T-helper 2 cell treated with Interferon-gamma antibody and Interleukin-4, amounts not matched to agents 5 μg/mL and 100 μg/mL, for 36 hours (primary cell): ENCODE measurements at regions not wholly inside any gene's neighbourhood (a gene's known extent, or its start where the extent isn't known, plus 50 kb on each side); places are given as distances from the start of the nearest gene placed in this dataset.

Source experiments
- DNase-seq: peaks from one replicate; pipeline ENCODE4 v3.0.0; 2021; ENCODE audit warnings: low spot score
- H3K27ac Mint-ChIP-seq: one replicate; pipeline ENCODE4 v1.8.0; 2021; ENCODE audit warnings: mild to moderate bottlenecking, mixed read lengths
- H3K27me3 Mint-ChIP-seq: one replicate; pipeline ENCODE4 v1.8.0; 2021; ENCODE audit warnings: low read depth, mixed read lengths
- H3K36me3 Mint-ChIP-seq: one replicate; pipeline ENCODE4 v1.8.0; 2021; ENCODE audit warnings: low read depth, mixed read lengths
- H3K4me1 Mint-ChIP-seq: one replicate; pipeline ENCODE4 v1.8.0; 2021; ENCODE audit warnings: low read depth, mixed read lengths
- H3K4me3 Mint-ChIP-seq: one replicate; pipeline ENCODE4 v1.8.0; 2022; ENCODE audit warnings: mild to moderate bottlenecking, moderate library complexity, mixed read lengths
- H3K9me3 Mint-ChIP-seq: one replicate; pipeline ENCODE4 v1.8.0; 2021; ENCODE audit warnings: mixed read lengths

DNA sequence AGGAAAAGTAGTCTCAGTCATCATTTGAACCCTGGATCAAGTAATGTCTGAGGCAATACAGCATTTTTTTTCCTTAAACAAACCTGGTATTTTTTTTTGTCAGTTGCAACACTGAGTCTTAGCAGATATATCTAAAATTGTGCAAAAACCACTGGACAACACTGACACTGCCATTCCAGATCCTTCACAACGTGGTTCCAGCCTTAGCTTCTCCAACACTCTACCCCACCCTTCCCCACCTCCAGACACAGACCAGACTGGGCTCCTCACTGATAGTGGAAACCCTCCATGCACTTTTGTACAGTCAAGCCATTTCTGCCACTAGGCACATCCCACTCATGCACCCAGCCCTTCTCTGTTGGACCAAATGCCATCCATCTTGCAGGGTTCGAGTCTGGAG lies 199.6 kb upstream of the CTNNB1 start:
- H3K4me3 Mint-ChIP-seq: no peak overlapping the region
- DNase-seq: no peak
- H3K4me1 Mint-ChIP-seq: no peaks in the 10 kb centered on the region
- no peaks in the 10 kb centered on the region for H3K9me3 Mint-ChIP-seq
- no peaks in the 10 kb centered on the region for H3K36me3 Mint-ChIP-seq
- no peak overlapping the region for H3K27ac Mint-ChIP-seq
- peaks cover 8% of the 10 kb centered on the region for H3K27me3 Mint-ChIP-seq

DNA sequence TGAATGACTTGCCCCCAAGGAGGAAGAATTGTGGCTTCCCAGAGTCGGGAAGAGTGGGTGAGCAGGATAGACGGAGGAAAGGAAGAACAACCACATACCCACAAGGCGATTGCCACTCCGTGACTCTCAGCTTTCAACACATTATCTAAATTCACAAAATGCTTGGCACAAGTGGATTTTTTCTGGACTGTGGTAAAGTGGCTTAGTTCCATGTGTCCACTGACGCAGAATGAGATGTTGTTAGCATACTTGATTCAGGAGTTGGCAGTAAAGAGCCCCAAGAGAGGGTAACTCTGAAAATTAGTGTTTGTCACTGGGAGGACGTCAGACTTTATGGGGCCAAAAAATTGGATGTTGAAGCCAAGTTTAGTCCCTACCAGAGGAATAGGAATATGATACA lies 198.8 kb upstream of the CTNNB1 start:
- H3K4me3 Mint-ChIP-seq: no peak overlapping the region
- H3K27me3 Mint-ChIP-seq: peaks cover 8% of the 10 kb centered on the region
- no peak overlapping the region for H3K27ac Mint-ChIP-seq
- H3K9me3 Mint-ChIP-seq: no peaks in the 10 kb centered on the region
- no peaks in the 10 kb centered on the region for H3K36me3 Mint-ChIP-seq
- DNase-seq: no peak
- H3K4me1 Mint-ChIP-seq: no peaks in the 10 kb centered on the region

DNA sequence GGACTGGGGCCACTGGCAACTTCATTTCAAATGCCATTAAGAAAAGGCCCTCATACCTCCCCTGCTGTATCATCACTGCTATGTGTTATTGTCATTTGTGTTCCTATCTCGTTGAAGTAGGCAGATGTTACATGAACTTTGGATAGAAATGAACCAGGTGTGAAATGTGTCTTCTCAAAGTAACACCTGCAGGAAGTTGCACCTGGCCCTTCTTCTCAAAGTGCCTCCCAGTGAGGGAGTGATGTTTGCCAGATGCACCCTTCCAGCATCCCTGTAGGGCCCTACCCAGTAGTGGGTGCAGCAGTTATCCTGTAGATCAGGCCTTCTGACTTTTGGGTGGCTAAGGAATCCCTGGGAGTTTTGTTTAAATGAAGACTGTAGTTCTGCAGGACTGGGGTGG lies 197.7 kb upstream of the CTNNB1 start:
- no peak for DNase-seq
- no peak overlapping the region for H3K4me3 Mint-ChIP-seq
- H3K27ac Mint-ChIP-seq: no peak overlapping the region
- H3K27me3 Mint-ChIP-seq: peaks cover 8% of the 10 kb centered on the region
- H3K4me1 Mint-ChIP-seq: no peaks in the 10 kb centered on the region
- no peaks in the 10 kb centered on the region for H3K36me3 Mint-ChIP-seq
- no peaks in the 10 kb centered on the region for H3K9me3 Mint-ChIP-seq

GRCh38 chr3:41002104-41002503 lies 197.2 kb upstream of the CTNNB1 start:
- H3K27ac Mint-ChIP-seq: no peak overlapping the region
- no peak overlapping the region for H3K4me3 Mint-ChIP-seq
- H3K36me3 Mint-ChIP-seq: no peaks in the 10 kb centered on the region
- peaks cover 4% of the 10 kb centered on the region for H3K9me3 Mint-ChIP-seq
- no peak for DNase-seq
- H3K4me1 Mint-ChIP-seq: no peaks in the 10 kb centered on the region
- H3K27me3 Mint-ChIP-seq: peaks cover 8% of the 10 kb centered on the region

DNA sequence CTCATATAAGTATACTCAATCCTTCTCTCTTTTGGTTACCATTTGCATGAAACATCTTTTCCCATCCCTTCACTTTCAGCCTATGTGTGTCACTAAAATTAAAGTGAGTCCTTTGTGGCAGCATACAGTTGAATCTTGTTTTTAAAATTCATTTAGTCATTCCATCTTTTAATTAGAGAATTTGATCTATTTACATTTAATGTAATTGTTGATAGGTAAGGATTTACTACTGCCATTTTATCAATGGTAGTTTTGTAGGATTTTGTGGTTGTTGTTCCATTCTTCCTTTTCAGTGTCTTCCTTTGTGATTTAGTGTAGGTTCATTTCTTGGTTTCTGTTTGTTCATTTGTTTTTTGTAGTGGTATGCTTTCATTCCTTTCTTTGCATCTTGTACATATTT lies 191.9 kb upstream of the CTNNB1 start:
- no peak for DNase-seq
- Mint-ChIP-seq H3K27me3 (peaks cover 7% of the 10 kb centered on the region), H3K4me3 (no peak overlapping the region), H3K36me3 (no peaks in the 10 kb centered on the region), H3K27ac (no peak overlapping the region), H3K9me3 (peaks cover 18% of the 10 kb centered on the region), H3K4me1 (no peaks in the 10 kb centered on the region)

DNA sequence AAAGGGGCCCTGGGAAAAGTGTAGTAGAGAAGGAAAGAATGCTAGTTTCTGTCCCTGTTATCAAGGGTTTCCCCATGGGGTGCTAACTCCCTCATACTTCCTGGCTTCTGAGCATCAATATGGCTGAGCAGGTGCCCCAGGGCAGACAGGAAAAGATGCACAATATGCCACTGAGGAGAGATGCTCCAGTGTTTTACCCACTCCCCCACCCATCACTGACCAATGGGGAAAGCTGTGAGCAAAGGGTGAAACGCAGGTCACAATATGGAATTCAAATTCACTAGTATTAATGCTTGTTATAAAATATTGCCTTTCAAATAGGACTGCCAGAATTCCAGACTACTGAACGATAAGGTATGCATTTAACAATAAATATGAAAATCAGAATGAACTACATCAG lies 187.5 kb upstream of the CTNNB1 start:
- H3K27me3 Mint-ChIP-seq: no peaks in the 10 kb centered on the region
- H3K9me3 Mint-ChIP-seq: peaks cover 17% of the 10 kb centered on the region
- H3K4me3 Mint-ChIP-seq: no peak overlapping the region
- DNase-seq: no peak
- no peak overlapping the region for H3K27ac Mint-ChIP-seq
- no peaks in the 10 kb centered on the region for H3K4me1 Mint-ChIP-seq
- H3K36me3 Mint-ChIP-seq: no peaks in the 10 kb centered on the region

DNA sequence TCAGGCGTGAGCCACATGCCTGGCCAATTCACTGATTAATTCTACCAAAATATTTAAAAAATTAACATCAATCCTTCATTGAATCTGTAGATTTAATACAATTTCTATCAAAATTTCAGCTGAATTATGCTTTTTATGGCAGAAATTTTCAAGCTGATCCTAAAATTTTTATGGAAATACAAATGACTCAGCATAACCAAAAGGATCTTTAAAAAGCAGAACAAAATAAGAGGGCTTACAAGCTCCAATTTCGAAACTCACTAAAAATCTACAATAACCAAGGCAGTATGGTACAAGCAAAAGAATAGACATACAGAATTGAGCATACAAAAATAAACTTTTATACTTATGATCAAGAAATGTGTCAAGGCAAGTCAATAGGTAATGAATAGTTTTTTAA lies 180.4 kb upstream of the CTNNB1 start:
- Mint-ChIP-seq H3K27ac (no peak overlapping the region), H3K27me3 (no peaks in the 10 kb centered on the region), H3K9me3 (no peaks in the 10 kb centered on the region), H3K36me3 (no peaks in the 10 kb centered on the region), H3K4me3 (no peak overlapping the region), H3K4me1 (no peaks in the 10 kb centered on the region)
- no peak for DNase-seq

GRCh38 chr3:41024031-41024836 lies 175.1 kb upstream of the CTNNB1 start:
- no peaks in the 10 kb centered on the region for H3K36me3 Mint-ChIP-seq
- DNase-seq: no peak
- no peaks in the 10 kb centered on the region for H3K4me1 Mint-ChIP-seq
- no peaks in the 10 kb centered on the region for H3K27me3 Mint-ChIP-seq
- no peak overlapping the region for H3K27ac Mint-ChIP-seq
- H3K4me3 Mint-ChIP-seq: no peak overlapping the region
- no peaks in the 10 kb centered on the region for H3K9me3 Mint-ChIP-seq

DNA sequence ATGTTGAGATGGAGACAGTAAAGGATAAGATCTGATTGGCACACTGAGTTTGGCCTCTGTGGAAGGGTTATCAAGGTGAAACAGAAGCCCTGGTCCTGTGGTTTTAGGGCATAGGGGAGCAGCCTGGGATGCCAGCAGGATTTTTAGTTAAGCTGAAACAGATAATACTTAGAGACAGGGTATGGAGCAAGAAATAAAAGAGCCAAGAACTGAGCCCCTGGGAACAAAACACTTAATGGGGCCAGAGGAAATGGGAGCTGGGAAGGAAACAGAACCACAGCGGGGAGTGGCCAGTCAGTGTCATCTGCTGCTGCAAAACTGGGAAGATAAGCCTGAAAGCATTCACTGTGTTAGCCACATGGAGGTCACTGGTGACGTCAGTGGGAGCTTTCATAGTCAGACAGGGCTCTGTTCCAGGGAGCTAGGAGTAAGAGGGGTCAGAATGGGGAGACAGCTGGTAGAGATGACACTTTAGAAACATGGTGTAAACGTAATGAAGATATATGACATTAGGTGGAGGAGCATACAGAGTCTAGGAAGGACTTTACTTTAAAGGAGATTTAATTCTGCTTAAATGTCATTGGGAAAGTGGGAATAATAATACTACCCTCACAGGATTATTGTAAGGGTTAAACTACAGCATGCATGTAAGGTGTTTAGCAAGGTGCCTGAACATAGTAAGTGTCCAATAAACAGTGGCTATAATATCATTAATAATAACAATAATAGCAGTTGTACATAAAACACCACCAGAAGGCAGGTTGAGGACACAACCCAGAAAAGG lies 172.7 kb upstream of the CTNNB1 start:
- Mint-ChIP-seq H3K4me1 (no peaks in the 10 kb centered on the region), H3K9me3 (no peaks in the 10 kb centered on the region), H3K36me3 (no peaks in the 10 kb centered on the region), H3K27ac (no peak overlapping the region), H3K27me3 (peaks cover 2% of the 10 kb centered on the region), H3K4me3 (no peak overlapping the region)
- no peak for DNase-seq

GRCh38 chr3:41029356-41029755 lies 169.9 kb upstream of the CTNNB1 start:
- Mint-ChIP-seq H3K36me3 (no peaks in the 10 kb centered on the region), H3K4me1 (no peaks in the 10 kb centered on the region), H3K4me3 (no peak overlapping the region), H3K27me3 (peaks cover 6% of the 10 kb centered on the region), H3K27ac (no peak overlapping the region), H3K9me3 (no peaks in the 10 kb centered on the region)
- DNase-seq: no peak

- Mint-ChIP-seq H3K36me3 (no peaks in the 10 kb centered on the region), H3K27me3 (peaks cover 6% of the 10 kb centered on the region), H3K4me3 (no peak overlapping the region), H3K9me3 (no peaks in the 10 kb centered on the region), H3K4me1 (no peaks in the 10 kb centered on the region), H3K27ac (no peak overlapping the region)
- no peak for DNase-seq
Measured at GRCh38 chr3:41030220-41030619, 169.1 kb upstream of the CTNNB1 start.

DNA sequence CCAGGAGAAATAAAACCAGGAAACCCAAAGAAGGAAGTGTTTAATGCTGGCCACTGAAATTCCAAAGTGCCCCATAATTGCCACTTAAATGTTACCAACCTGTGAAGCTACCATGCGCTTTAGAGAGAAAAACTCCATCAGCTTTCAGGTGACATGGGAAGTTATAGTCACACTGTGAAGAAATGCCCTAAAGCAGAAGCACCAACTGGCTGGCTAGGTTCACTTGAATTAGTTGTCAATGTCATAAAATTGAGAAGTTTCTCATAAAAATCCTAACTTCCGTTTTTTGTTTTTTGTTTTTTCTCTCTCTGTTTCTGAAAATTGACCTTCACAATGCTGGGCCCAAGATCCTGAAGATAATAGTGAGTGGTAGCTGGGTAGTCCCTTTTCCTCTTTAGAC lies 167.9 kb upstream of the CTNNB1 start:
- Mint-ChIP-seq H3K4me1 (no peaks in the 10 kb centered on the region), H3K4me3 (no peak overlapping the region), H3K27me3 (peaks cover 9% of the 10 kb centered on the region), H3K9me3 (no peaks in the 10 kb centered on the region), H3K36me3 (no peaks in the 10 kb centered on the region), H3K27ac (no peak overlapping the region)
- no peak for DNase-seq

GRCh38 chr3:41033956-41034519 lies 165.3 kb upstream of the CTNNB1 start:
- Mint-ChIP-seq H3K36me3 (no peaks in the 10 kb centered on the region), H3K27me3 (peaks cover 11% of the 10 kb centered on the region), H3K4me3 (no peak overlapping the region), H3K27ac (no peak overlapping the region), H3K9me3 (no peaks in the 10 kb centered on the region), H3K4me1 (no peaks in the 10 kb centered on the region)
- no peak for DNase-seq

DNA sequence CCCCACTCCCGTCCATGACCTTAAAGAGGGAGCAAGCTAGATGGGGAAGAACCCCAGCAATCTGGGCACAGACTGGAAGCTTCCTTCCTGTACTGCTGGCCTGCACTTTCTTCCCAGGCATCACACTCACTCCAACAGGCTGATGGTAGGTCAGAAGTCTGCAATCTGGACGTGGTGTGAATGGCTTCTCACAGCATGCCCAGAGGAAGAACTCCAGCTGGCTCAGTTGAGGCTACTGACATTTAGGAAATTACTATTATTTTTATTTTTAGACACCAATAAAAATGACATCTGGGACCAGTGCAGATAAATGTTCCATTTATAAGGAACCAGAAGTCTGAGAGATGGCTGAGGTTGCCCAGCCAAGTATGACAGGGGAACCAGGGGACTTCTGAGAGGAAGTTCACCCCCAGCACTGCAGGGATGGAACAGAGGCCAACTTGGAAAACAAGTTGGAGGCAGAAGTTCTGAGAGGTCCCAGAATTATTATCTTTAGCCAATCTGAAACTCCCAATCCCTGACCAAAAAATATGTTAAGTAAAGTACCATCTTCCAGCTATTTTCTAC lies 163.8 kb upstream of the CTNNB1 start:
- DNase-seq: no peak
- Mint-ChIP-seq H3K27ac (no peak overlapping the region), H3K4me1 (no peaks in the 10 kb centered on the region), H3K27me3 (peaks cover 11% of the 10 kb centered on the region), H3K4me3 (no peak overlapping the region), H3K9me3 (no peaks in the 10 kb centered on the region), H3K36me3 (no peaks in the 10 kb centered on the region)
